ENCODE measurements at regions not wholly inside any gene's neighbourhood (a gene's known extent, or its start where the extent isn't known, plus 50 kb on each side); places are given as distances from the start of the nearest gene placed in this dataset.

DNA sequence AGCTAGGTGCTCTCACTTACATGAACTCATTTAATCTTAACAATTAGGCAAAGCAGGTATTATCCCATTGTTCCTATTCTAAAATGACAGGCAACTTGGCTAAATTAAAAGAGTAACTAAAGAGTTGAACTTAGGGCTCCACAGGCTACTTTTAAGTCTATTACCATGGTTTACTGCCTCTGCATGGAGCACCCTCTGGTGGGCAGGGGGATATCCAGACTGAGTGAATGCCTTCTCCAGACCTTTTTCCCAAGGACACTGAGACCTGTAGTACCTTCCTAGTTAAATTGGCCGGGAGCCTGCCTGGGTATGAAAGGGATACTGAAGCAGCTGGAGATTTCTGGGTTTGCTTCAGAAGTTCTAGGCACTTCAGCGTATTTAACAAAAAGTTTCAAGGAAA lies 238.1 kb downstream of the ELAVL2 start:
- no peaks in the 10 kb centered on the region for H3K9me3 ChIP-seq (ENCODE audit: control insufficient read depth, low read length)
- intact Hi-C loops (cut with DNase I), result no loop called here
- peak in 1 of 2 donors; percentile 11 for ATAC-seq
- H3K27me3 ChIP-seq (ENCODE audit: control insufficient read depth, insufficient read depth), result no peaks in the 10 kb centered on the region
- no peak overlapping the region for H3K27ac ChIP-seq (ENCODE audit: low read length)
- DNase-seq, result no peak
- peaks cover 4% of the 10 kb centered on the region for H3K4me1 ChIP-seq (ENCODE audit: control insufficient read depth, insufficient read depth, low read length)
- H3K4me3 ChIP-seq (ENCODE audit: low read length), result no peak overlapping the region
- WGBS, result 84% methylated on average over 2 of the region's 2 CpGs

DNA sequence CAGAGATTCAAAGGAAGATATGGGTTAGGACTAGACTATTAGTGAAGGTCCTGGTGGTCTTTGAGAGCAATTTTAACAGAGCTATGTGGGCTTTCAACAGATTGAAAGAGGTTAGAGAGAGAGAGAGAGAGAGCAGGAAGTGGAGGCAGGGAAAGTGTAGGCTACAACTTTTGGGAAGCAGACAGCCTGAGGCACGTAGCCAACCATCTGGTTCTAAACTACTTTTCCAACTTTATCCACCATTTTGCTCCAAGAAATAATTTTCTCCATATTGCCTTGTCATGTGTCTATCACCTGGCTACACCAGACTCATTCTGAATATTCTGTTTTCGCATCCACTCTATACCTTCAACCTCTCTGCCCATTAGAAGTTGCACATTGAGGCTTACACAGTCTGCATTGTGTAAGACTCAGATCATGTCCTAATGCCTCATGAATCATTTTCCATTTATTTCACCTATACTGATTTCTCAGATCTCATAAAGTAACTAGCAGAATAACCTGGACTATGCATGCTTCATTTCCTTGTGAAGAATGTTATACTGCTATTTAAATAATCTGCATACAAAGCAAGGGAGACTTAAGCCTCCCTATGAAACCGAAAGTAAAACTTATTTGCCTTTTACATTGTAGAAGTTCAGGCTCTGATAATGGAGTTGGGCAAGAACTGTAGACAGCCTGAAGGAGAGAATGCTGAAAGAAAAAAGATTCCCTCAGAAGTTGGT lies 235.6 kb downstream of the ELAVL2 start:
- Histone ChIP-seq H3K27ac (ENCODE audit: low read length) (no peak overlapping the region), H3K9me3 (ENCODE audit: control insufficient read depth, low read length) (no peaks in the 10 kb centered on the region), H3K4me3 (ENCODE audit: low read length) (peak overlapping the region; percentile 22), H3K4me1 (ENCODE audit: control insufficient read depth, insufficient read depth, low read length) (peaks cover 4% of the 10 kb centered on the region), H3K27me3 (ENCODE audit: control insufficient read depth, insufficient read depth) (no peaks in the 10 kb centered on the region)
- DNase-seq (peak in 1 of 3 donors; percentile 37), ATAC-seq (peak; percentile 46 to 58)
- intact Hi-C loops (cut with DNase I), result no loop called here
- 52% methylated on average over 3 of the region's 3 CpGs for WGBS

DNA sequence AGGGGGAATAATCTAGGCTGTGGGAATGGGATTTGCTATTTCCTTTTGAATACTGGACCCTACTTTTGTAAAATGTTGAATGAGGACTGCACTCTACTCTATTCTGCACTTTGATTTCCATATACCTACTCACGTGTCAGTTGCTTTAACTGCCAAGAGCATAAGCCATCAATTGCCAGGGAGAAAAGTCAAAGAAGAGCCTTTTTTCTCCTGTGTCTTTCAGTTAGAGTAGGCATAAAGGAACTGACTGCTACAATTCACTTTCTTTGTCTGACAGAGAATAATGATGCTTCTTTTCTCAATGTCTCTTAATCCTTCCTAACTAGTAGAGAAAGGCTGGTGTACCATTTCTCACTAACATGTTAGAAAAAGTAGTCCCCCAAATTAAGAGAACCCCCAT lies 231.6 kb downstream of the ELAVL2 start:
- H3K27ac ChIP-seq (ENCODE audit: low read length), result no peak overlapping the region
- WGBS, result 80% methylated on average over 1 of the region's 1 CpG
- peaks cover 4% of the 10 kb centered on the region for H3K4me1 ChIP-seq (ENCODE audit: control insufficient read depth, insufficient read depth, low read length)
- H3K9me3 ChIP-seq (ENCODE audit: control insufficient read depth, low read length), result no peaks in the 10 kb centered on the region
- ATAC-seq (no peak), DNase-seq (no peak)
- intact Hi-C loops (cut with DNase I), result no loop called here
- no peak overlapping the region for H3K4me3 ChIP-seq (ENCODE audit: low read length)
- no peaks in the 10 kb centered on the region for H3K27me3 ChIP-seq (ENCODE audit: control insufficient read depth, insufficient read depth)

DNA sequence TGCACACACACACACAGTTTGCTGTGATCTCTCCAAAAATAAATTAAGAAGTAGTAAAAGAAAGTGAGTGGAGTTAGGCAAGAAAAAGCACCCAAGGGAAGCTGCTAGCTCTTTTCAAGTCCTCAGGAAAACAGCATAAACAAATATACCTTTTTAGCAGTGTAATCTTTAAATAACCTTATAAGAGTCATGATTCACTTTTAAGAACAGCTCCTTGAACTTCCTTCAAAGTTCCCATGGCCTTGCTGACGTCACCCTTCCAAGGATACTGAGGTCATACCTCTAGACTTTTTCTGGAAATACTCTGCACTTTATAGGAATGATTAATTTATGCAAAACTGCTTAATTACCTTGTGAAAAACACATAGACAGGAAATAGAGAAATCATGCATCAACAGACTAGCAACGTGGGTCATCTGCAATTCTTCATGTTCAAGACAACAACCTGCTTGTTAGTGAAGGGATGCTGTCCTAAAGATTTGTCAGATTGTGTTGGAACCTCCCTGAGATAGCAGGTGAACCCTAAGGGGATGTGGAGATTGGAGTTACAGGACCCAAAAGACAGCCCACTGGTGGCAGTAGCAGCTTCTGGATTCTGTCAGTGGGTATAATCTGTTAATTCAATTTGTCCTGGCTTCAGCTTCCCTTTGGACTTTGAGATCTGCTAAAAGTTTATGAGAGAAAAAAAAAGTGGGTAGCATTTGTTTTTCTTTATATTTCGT lies 229.0 kb downstream of the ELAVL2 start:
- intact Hi-C loops (cut with DNase I), result no loop called here
- Histone ChIP-seq H3K4me3 (ENCODE audit: low read length) (no peak overlapping the region), H3K27ac (ENCODE audit: low read length) (no peak overlapping the region), H3K27me3 (ENCODE audit: control insufficient read depth, insufficient read depth) (no peaks in the 10 kb centered on the region), H3K9me3 (ENCODE audit: control insufficient read depth, low read length) (no peaks in the 10 kb centered on the region), H3K4me1 (ENCODE audit: control insufficient read depth, insufficient read depth, low read length) (no peaks in the 10 kb centered on the region)
- WGBS, result 51% methylated on average over 3 of the region's 3 CpGs
- DNase-seq (no peak), ATAC-seq (no peak)

DNA sequence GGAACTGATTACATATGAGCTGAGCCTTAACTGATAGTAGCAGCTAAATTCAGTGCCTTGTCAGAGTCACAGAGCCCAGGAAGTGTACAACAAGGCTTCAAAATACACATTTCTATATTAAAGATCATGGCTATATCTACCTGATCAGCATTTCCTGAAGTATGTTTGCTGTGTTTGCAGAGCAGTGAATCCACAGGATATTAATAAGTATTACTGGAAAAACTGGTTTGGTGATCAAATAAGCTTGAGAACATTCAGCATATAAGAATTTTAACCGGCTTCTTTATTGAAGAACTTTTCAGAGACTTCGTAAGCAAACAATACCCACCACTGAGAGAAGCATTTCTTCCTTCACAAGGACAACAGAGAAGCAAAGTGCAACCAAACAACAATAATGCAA lies 227.0 kb downstream of the ELAVL2 start:
- WGBS, result 92% methylated on average over 2 of the region's 2 CpGs
- intact Hi-C loops (cut with DNase I), result no loop called here
- Histone ChIP-seq H3K27ac (ENCODE audit: low read length) (no peak overlapping the region), H3K4me1 (ENCODE audit: control insufficient read depth, insufficient read depth, low read length) (no peaks in the 10 kb centered on the region), H3K4me3 (ENCODE audit: low read length) (no peak overlapping the region), H3K27me3 (ENCODE audit: control insufficient read depth, insufficient read depth) (no peaks in the 10 kb centered on the region), H3K9me3 (ENCODE audit: control insufficient read depth, low read length) (no peaks in the 10 kb centered on the region)
- DNase-seq (no peak), ATAC-seq (no peak)

DNA sequence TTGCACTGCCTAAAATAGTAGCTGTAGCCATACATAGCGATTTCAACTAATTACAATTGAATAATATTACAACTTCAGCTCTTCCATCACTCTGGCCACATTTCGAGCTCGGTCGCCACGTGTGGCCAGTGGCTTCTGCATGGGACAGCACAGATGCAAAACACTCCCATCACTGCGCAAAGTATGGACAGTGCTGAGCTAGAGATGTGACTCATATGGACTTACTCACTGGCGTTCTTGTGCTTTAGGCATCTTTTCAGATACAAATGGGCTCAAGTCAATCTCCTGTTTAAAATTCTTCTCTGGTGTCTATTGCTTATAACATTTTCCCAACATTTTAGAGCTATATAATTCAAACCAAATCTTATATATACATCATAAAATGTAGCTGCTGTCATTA lies 222.7 kb downstream of the ELAVL2 start:
- ATAC-seq, result no peak
- Histone ChIP-seq H3K27me3 (ENCODE audit: control insufficient read depth, insufficient read depth) (no peaks in the 10 kb centered on the region), H3K4me1 (ENCODE audit: control insufficient read depth, insufficient read depth, low read length) (no peaks in the 10 kb centered on the region), H3K4me3 (ENCODE audit: low read length) (no peak overlapping the region), H3K9me3 (ENCODE audit: control insufficient read depth, low read length) (no peaks in the 10 kb centered on the region), H3K27ac (ENCODE audit: low read length) (no peak overlapping the region)
- WGBS, result 94% methylated on average over 7 of the region's 7 CpGs
- intact Hi-C loops (cut with DNase I), result no loop called here
- DNase-seq, result no peak

DNA sequence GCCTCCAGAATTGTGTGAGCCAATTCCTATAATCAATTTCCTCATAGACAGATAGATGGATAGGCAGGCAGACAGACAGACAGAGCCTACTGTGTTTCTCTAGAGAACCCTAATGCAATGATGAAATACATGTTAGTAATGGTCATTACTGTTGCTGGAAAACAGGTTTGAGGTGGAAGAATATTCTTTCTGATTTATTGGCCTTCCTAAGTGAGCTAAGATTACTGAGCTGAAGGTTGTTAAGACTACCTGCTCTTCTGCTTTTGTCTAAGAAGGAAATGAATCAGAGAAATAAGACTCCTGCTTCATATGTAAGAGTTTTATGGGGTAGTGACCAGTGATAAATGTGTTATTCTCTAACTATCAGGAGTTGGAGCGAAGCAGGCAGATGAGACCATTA lies 219.9 kb downstream of the ELAVL2 start:
- DNase-seq, result no peak
- no peak for ATAC-seq
- Histone ChIP-seq H3K4me1 (ENCODE audit: control insufficient read depth, insufficient read depth, low read length) (no peaks in the 10 kb centered on the region), H3K9me3 (ENCODE audit: control insufficient read depth, low read length) (no peaks in the 10 kb centered on the region), H3K4me3 (ENCODE audit: low read length) (no peak overlapping the region), H3K27me3 (ENCODE audit: control insufficient read depth, insufficient read depth) (no peaks in the 10 kb centered on the region), H3K27ac (ENCODE audit: low read length) (no peak overlapping the region)
- WGBS, result 91% methylated on average over 1 of the region's 1 CpG
- intact Hi-C loops (cut with DNase I), result no loop called here

DNA sequence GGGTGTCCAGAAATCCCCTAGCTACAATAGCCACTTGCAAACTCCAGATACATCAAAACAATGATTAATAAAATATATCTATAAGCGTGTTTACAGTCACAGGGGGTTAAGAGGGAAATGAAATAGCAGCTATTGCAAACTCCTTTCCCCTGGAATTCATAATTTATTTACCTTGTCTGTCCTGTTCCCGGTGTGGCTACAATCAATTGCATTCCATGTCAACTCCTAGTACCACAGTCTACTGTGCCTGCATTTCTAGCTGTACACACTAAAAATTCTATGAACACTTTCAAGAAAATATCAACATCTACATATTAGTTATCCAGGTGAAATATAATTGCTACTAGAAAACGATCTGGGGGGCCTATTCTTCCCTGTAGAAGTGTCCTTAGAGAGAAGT lies 217.6 kb downstream of the ELAVL2 start:
- WGBS, result 76% methylated on average over 3 of the region's 3 CpGs
- no peaks in the 10 kb centered on the region for H3K27me3 ChIP-seq (ENCODE audit: control insufficient read depth, insufficient read depth)
- intact Hi-C loops (cut with DNase I), result no loop called here

DNA sequence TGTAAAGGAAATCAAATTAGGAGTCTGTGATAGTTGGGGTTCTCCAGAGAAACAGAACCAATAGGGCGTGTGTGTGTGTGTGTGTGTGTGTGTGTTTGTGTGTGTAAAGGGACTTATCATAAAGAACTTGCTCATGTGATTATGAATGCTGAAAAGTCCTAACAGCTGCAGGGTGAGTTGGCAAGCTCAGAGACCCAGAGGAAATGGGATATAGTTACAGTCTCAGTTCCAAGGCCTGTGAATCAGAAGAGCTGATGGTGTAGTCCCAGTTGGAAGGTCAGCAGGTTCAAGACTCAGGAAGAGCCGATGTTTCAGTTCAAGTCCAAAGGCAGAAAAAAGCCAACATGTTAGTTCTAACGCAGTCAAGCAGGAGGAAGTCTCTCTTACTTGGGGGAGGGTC lies 214.2 kb downstream of the ELAVL2 start:
- Histone ChIP-seq H3K4me1 (ENCODE audit: control insufficient read depth, insufficient read depth, low read length) (no peaks in the 10 kb centered on the region), H3K27ac (ENCODE audit: low read length) (no peak overlapping the region), H3K4me3 (ENCODE audit: low read length) (no peak overlapping the region), H3K27me3 (ENCODE audit: control insufficient read depth, insufficient read depth) (no peaks in the 10 kb centered on the region), H3K9me3 (ENCODE audit: control insufficient read depth, low read length) (no peaks in the 10 kb centered on the region)
- intact Hi-C loops (cut with DNase I), result no loop called here
- DNase-seq, result no peak
- 45% methylated on average over 3 of the region's 3 CpGs for WGBS
- no peak for ATAC-seq

More for the DNA sequence above, 217.6 kb downstream of the ELAVL2 start:
- no peaks in the 10 kb centered on the region for H3K9me3 ChIP-seq (ENCODE audit: control insufficient read depth, low read length)
- no peak overlapping the region for H3K4me3 ChIP-seq (ENCODE audit: low read length)
- no peaks in the 10 kb centered on the region for H3K4me1 ChIP-seq (ENCODE audit: control insufficient read depth, insufficient read depth, low read length)
- H3K27ac ChIP-seq (ENCODE audit: low read length), result no peak overlapping the region
- ATAC-seq, result no peak
- DNase-seq, result no peak

DNA sequence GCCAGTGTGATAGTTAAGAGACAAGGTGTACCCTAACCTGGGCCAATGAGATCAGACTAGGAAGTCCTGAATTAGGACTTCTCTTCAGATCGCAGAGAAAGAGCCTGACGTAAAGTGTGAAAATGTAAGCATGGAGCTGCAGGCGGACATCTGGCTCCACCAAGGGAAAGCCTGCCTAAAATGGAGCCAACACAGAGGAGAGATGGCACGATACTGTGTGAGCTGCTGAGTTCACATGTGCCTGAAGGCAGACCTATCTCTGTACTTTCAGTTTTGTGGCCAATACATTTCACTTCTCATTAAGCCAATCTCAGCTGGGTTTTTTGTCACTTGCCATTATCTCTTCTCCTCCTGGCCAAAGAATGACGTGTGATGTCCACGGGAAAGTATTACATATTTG lies 210.5 kb downstream of the ELAVL2 start:
- no peaks in the 10 kb centered on the region for H3K9me3 ChIP-seq (ENCODE audit: control insufficient read depth, low read length)
- no peak overlapping the region for H3K4me3 ChIP-seq (ENCODE audit: low read length)
- intact Hi-C loops (cut with DNase I), result no loop called here
- no peaks in the 10 kb centered on the region for H3K27me3 ChIP-seq (ENCODE audit: control insufficient read depth, insufficient read depth)
- DNase-seq, result no peak
- WGBS, result 75% methylated on average over 6 of the region's 6 CpGs
- ATAC-seq, result no peak
- no peaks in the 10 kb centered on the region for H3K4me1 ChIP-seq (ENCODE audit: control insufficient read depth, insufficient read depth, low read length)
- H3K27ac ChIP-seq (ENCODE audit: low read length), result no peak overlapping the region

DNA sequence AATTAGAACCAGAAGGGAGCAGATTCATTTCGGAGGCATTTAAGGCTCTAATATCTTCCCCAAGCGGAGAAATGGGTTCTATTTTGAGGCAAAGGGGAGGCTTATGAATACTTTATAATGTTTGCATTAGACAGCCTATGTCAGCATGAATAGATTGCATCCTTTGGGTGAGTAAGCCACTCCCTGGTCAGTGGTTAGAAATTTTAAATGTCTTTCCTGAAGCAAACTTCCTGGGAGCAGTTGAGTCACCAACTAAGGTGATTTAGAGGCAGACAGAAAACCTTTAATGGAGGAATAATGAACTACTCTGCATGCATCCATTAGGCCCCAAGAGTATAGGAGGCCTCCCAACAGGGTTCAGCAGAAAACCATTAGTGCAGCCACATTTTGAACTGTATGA lies 204.9 kb downstream of the ELAVL2 start:
- DNase-seq (no peak), ATAC-seq (no peak)
- Histone ChIP-seq H3K4me1 (ENCODE audit: control insufficient read depth, insufficient read depth, low read length) (peaks cover 4% of the 10 kb centered on the region), H3K9me3 (ENCODE audit: control insufficient read depth, low read length) (no peaks in the 10 kb centered on the region), H3K27me3 (ENCODE audit: control insufficient read depth, insufficient read depth) (no peaks in the 10 kb centered on the region), H3K27ac (ENCODE audit: low read length) (no peak overlapping the region), H3K4me3 (ENCODE audit: low read length) (no peak overlapping the region)
- intact Hi-C loops (cut with DNase I), result no loop called here
- WGBS, result 92% methylated on average over 2 of the region's 2 CpGs
